Mucosa of descending colon (tissue), 3 donors: ENCODE measurements at regions not wholly inside any gene's neighbourhood (a gene's known extent, or its start where the extent isn't known, plus 50 kb on each side); places are given as distances from the start of the nearest gene placed in this dataset.
A peak's percentile ranks its signal among the peaks of the same experiment; 100 is the strongest.
"Not testable (repeated sequence)": the region's sequence is repeated elsewhere in the genome, so short reads cannot be mapped to it uniquely, and the experiment has no call there.

Source experiments
- ATAC-seq: fragments of 200-7000 bp; cut with Tn5 transposase; one replicate; pipeline ENCODE4 v1.9.1; 2020; ENCODE audit warnings: mild to moderate bottlenecking, moderate library complexity
- DNase-seq, 3 donors: peaks; one replicate each; pipeline ENCODE4 v3.0.0-alpha.2; 2020
- H3K36me3 ChIP-seq: fragments of 200-600 bp; one replicate; pipeline ENCODE4 v1.8.0; 2021; ENCODE audit warnings: low read depth, mild to moderate bottlenecking
- H3K4me1 ChIP-seq: fragments of 200-600 bp; one replicate; pipeline ENCODE4 v1.8.0; 2021; ENCODE audit warnings: low read depth, mild to moderate bottlenecking
- H3K4me3 ChIP-seq: fragments of 200-600 bp; one replicate; pipeline ENCODE4 v1.8.0; 2021; ENCODE audit warnings: mild to moderate bottlenecking
- H3K9me3 ChIP-seq: fragments of 200-600 bp; one replicate; pipeline ENCODE4 v1.8.0; 2021; ENCODE audit warnings: mild to moderate bottlenecking
- intact Hi-C, 2 donors: fragments of 100-400 bp; cut with DNase I in 1 of 2; cut with micrococcal nuclease in 1 of 2; formaldehyde crosslinking; loops; one replicate each; pipeline versions ENCODE4 v1.11.0 to v1.11.1; 2022; cut with DNase I, micrococcal nuclease
- TF ChIP-seq, protein P1 (sequence below): fragments of 200-600 bp; IDR thresholded peaks from one replicate; pipeline ENCODE4 v1.8.0; 2022; ENCODE audit warnings: antibody characterized with exemption, mild to moderate bottlenecking
- donor health status: DM: no; HTN: no; CAD: no; lungs with moderate emphysema.
- donor health status: DM: no; HTN: no; CAD: no.
- donor health status: DM: no; HTN: yes; CAD: no.

DNA sequence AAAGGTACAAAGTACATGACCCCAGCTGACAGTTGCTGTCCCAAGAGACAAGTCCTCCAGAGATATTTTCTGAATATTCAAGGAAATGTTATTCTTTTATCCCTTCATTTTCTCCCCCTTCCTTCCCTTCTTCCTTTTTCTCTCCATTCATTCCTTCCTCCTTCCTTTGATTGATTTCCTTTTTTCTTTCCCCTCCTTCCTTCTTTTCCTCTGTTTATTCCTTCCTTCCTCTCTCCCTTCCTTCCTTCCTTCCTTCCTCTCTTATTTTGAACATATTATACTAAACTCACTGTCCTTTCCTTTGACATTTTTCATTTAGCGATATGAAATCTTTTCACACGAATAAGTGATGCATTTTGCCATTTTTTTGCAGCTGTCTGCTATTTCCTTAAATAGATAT lies 73.2 kb upstream of the HDDC2 start:
- no peak overlapping the region for H3K4me3 ChIP-seq
- TF ChIP-seq, protein P1, sequence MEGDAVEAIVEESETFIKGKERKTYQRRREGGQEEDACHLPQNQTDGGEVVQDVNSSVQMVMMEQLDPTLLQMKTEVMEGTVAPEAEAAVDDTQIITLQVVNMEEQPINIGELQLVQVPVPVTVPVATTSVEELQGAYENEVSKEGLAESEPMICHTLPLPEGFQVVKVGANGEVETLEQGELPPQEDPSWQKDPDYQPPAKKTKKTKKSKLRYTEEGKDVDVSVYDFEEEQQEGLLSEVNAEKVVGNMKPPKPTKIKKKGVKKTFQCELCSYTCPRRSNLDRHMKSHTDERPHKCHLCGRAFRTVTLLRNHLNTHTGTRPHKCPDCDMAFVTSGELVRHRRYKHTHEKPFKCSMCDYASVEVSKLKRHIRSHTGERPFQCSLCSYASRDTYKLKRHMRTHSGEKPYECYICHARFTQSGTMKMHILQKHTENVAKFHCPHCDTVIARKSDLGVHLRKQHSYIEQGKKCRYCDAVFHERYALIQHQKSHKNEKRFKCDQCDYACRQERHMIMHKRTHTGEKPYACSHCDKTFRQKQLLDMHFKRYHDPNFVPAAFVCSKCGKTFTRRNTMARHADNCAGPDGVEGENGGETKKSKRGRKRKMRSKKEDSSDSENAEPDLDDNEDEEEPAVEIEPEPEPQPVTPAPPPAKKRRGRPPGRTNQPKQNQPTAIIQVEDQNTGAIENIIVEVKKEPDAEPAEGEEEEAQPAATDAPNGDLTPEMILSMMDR, result no peak
- DNase-seq, result no peak
- intact Hi-C loops, result no loop called here
- ATAC-seq, result no peak
- no peaks in the 10 kb centered on the region for H3K36me3 ChIP-seq
- H3K9me3 ChIP-seq, result no peaks in the 10 kb centered on the region
- no peaks in the 10 kb centered on the region for H3K4me1 ChIP-seq

DNA sequence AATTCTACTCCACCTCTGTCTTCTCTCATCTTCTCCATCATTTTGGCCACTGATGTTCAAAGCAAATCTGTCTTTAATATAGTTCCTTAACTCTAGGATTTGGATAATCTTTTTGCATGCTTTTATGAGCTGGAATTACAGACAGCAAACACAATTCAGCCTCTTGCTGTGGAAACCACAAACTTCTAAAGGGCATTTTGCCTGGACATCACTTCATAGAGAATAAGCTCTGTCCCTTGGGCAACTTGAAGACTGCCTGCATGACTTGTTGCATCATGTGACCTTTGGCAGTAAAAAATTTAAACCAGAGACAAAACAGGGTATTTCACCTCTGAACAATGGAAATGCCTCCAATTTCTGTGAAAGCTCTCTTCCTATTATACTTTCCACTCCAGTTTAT lies 74.1 kb upstream of the HDDC2 start:
- Histone ChIP-seq H3K4me1 (no peaks in the 10 kb centered on the region), H3K4me3 (no peak overlapping the region), H3K36me3 (no peaks in the 10 kb centered on the region), H3K9me3 (no peaks in the 10 kb centered on the region)
- intact Hi-C loops, result no loop called here
- DNase-seq, result no peak
- TF ChIP-seq, protein P1, result no peak
- ATAC-seq, result no peak

DNA sequence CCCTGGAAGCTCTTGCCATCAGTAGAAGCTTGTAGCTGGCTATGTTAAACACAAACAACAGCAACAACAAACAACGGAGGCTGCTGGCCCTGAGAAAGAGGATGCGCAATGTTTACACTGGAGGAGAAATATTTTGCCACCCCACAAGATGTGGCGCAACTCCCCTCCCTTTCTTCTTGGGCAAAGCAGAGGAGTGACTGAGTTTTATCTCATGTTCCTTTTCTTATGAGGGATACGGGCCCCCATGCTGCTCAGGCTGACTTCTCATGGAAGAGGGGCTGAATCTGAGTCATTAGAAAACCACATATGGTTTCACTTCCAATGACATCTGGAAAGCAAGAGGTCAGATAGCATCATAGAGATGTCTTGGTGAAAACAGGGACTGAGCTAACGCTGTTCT lies 75.9 kb upstream of the HDDC2 start:
- peak in 1 of 3 donors; percentile 2 for DNase-seq
- intact Hi-C loops, result no loop called here
- no peak for ATAC-seq
- Histone ChIP-seq H3K9me3 (no peaks in the 10 kb centered on the region), H3K4me1 (no peaks in the 10 kb centered on the region), H3K36me3 (no peaks in the 10 kb centered on the region), H3K4me3 (no peak overlapping the region)
- TF ChIP-seq, protein P1, result no peak

DNA sequence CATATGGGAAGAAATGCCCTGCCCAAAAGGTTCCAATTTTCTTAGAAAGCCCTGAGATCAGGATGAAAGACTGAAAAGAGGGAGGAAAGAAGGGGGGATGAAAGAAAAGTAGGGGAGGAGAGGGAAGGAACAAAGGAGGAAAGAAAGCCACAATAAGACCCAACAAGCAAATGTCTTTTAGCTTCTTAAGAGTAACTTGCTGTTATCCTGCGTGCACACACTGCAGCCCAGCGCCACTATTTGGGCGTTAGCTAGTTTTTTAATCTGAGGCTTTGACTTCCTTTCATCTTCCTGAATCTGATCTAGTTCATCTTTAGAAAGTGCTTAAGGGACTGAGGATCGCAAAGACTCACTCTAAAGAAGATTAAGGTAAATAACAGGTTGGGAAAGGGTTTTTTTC lies 77.4 kb upstream of the HDDC2 start:
- no peak overlapping the region for H3K4me3 ChIP-seq
- ATAC-seq (no peak), DNase-seq (no peak)
- no peaks in the 10 kb centered on the region for H3K36me3 ChIP-seq
- H3K9me3 ChIP-seq, result no peaks in the 10 kb centered on the region
- H3K4me1 ChIP-seq, result no peaks in the 10 kb centered on the region
- intact Hi-C loops, result no loop called here
- TF ChIP-seq, protein P1, result no peak

DNA sequence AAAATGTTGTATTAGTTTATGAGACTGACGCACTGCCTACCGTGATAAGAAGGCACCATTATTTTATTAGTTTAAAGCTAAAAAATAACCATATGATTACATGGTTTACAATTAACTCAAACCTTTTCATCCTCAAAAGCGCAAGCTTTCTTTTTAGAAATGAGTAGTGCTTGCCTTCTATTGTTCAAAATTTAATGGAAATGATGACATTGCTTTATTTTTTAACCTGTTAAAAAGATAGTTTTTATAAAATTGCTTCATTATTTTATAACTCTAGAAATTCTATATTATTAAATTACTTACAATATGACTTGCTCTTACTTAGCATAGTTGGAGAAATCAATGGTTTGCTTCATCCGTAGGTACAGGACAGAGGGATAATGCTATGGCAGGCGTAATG lies 78.7 kb upstream of the HDDC2 start:
- no peaks in the 10 kb centered on the region for H3K36me3 ChIP-seq
- intact Hi-C loops, result no loop called here
- TF ChIP-seq, protein P1, result no peak
- DNase-seq (no peak), ATAC-seq (no peak)
- no peaks in the 10 kb centered on the region for H3K9me3 ChIP-seq
- H3K4me3 ChIP-seq, result no peak overlapping the region
- H3K4me1 ChIP-seq, result no peaks in the 10 kb centered on the region

DNA sequence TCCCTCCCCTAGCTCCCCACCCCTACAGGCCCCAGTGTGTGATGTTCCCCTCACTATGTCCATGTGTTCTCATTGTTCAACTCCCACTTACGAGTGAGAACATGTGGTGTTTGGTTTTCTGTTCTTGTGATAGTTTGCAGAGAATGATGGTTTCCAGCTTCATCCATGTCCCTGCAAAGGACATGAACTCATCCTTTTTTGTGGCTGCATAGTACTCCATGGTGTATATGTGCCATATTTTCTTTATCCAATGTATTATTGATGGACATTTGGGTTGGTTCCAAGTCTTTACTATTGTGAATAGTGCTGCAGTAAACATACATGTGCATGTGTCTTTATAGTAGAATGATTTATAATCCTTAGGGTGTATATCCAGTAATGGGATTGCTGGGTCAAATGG lies 84.6 kb upstream of the HDDC2 start:
- ATAC-seq, H3K4me3 ChIP-seq, H3K4me1 ChIP-seq, DNase-seq, H3K36me3 ChIP-seq, H3K9me3 ChIP-seq, intact Hi-C loops: not testable (repeated sequence)
